Stimulated activated CD4-positive, alpha-beta T cell treated with anti-CD3 and anti-CD28 coated beads, Interleukin-12 subunit alpha, Interleukin-12 subunit beta, amount 100 ng/mL, for 4 hours (primary cell): ENCODE measurements at regions not wholly inside any gene's neighbourhood (a gene's known extent, or its start where the extent isn't known, plus 50 kb on each side); places are given as distances from the start of the nearest gene placed in this dataset.

Experiments used
- DNase-seq: peaks from one replicate; pipeline ENCODE4 v3.0.0-alpha.2; 2020

- DNase-seq, result no peak
Observed at GRCh38 chr3:127431066-127431465, 143.2 kb upstream of the PRR20G start.

- DNase-seq, result no peak
Observed at GRCh38 chr3:127428344-127428997, 140.6 kb upstream of the PRR20G start.

GRCh38 chr3:127427666-127428065, 139.8 kb upstream of the PRR20G start:
- DNase-seq, result no peak

GRCh38 chr3:127427156-127427555, 139.3 kb upstream of the PRR20G start:
- no peak for DNase-seq

- no peak for DNase-seq
Observed at GRCh38 chr3:127426444-127427153, 138.8 kb upstream of the PRR20G start.

DNA sequence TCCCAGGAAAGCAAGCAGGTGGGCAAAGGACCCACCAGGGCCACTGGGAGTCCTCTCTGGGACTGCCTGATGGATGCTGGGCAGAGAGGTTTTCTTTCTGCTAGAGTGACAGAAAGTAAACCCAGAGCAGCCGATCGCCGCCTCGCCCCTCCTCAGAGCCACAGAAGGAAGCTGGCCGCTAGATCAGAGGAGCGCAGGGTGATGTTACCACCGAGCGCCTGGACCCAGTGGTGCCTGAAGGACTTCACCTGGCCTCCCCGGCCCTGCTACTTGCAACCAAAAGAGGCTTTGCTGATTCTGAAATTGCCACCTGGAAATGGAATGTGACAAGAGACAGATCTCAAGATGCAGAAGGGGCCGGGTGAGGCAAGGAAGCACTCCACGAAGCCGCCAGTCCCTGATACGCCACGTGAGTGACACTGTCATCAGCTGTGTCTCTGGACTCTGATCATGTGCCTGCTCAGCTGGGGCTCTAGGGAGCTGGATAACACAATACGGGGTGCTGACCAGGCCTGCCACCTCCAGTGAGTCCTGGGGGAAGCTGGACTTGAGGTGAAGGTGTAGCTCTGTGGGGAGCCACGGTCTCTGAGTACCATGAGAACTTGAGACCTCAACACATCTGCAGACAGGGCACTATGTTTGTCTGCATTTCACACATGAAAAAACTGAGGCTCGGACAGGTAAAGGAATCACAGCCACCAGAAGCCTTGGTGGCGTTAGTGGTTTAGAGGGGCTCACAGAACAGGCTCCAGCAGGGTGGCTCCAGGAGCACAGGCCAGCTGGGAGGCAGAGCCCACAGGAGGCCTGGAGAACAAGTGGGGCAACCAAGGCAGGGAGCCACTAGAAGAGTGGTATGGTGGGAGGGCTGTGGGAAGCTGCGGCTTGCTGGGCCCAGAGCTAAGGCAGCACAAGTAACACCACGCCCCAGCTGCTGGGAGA, 137.9 kb upstream of the PRR20G start:
- no peak for DNase-seq

DNA sequence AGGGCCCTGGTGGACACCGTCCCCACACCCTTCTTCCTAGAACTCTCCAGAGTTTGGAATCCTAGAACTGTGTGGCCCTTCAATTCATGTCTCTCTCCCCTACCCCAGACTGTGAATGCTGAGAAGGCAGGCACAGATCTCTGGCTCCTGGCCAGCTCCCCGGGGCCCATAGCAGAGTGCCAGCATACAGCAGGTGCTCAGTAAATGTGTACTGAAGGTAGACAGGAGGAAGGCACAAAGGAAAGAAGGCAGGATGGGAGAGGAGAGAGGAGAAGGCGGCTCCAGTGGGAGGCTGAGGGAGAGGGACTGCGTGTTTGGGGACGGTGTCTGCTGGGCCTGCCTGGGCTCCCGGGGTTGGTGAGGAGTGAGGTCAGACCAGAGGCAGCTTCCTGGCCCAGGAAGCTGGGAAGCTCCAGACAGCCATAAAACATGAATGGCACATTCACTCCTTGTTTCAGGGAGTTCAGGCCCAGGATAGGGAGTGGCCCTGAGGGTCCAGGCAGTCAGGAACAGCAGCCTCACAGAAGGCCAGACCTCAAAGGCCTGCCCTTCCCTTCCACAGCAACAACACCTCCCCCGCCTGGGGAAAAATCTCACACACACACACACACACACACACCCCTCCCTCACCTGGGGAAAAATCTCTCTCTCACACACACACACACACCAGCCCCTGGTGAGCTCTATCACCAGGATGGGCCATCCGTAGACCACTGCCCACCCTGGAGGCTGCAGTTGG, 137.1 kb upstream of the PRR20G start:
- no peak for DNase-seq

DNA sequence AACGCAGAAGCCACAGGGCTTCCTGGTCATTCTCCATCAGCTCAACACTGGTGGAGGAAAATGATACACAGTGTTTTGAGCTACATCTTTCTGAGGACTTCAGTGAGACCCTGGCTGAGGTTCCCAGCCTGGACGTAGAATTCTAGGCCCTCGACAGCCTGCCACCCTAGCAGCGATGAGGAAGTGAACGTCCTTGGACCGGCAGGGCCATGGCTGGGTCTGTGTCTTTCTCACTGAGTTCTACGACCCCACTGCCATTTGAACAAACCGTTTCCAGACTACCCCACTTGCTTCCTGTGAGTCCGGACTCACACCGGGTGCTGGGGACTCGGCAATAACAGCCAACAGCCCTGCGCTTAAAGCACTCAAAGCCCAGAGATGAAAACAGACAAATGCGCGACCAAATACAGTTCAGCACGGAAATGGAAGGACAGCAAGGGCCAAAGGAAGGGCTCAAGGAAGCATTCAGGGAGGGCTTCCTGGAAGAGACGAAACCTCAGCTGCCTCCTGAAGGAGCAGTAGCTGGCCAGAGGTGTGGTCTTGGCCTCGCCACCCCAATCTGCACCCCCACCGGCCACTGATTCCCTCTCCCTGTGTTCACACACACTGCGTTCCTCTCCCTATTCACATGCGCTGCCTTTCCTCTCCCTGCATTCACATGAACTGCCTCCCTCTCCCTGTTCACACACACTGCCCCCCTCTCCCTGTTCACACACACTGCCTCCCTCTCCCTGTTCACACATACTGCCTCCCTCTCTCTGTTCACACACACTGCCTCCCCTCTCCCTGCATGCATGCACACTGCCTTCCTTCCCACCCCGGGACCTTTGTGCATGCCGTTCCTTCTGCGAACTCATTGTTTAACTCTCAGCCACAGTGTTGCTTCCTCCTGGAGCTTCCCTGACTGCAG, 136.3 kb upstream of the PRR20G start:
- DNase-seq, result no peak

DNA sequence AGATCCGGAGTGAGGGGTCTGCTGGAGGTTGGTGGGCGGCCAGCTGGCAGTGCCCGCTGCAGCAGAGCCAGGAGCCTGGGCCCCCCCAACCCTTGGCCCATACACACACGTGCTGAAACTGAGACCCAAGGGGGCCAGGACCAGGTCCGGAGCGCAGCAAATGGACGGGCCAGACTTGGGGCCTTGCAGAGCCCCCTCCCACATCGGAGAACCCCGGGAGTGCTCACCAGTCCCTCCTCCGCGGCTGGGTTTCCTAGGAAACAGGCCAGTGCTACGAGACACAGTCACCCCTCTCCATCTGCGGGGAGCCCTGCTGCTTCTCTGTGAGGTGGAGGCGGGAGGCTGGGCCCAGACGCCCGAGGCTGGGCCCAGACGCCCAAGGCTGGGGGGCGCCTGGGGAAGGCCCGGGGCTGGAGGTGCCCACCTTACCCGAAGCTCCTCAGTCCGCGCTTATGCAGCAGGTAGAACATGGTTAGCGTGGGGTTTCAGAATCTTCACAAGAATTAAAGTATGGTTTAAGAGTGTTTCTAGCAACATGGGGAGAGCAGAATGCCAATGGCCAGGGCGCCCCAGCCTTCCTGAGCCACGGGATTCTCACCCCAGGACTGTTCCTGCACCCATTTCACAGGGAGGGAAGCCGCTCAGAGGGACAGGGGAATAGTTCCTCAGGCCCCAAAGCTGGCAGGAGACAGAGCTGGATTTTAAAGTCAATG, 135.0 kb upstream of the PRR20G start:
- no peak for DNase-seq

- DNase-seq, result no peak
Observed at GRCh38 chr3:127421943-127422662, 134.3 kb upstream of the PRR20G start.

GRCh38 chr3:127420829-127421228, 133.0 kb upstream of the PRR20G start:
- DNase-seq, result no peak

GRCh38 chr3:127419641-127420553, 132.1 kb upstream of the PRR20G start:
- DNase-seq, result no peak

- DNase-seq, result no peak
Observed at GRCh38 chr3:127419182-127419581, 131.3 kb upstream of the PRR20G start.

GRCh38 chr3:127418560-127419147, 130.8 kb upstream of the PRR20G start:
- no peak for DNase-seq

GRCh38 chr3:127417709-127418559, 130.1 kb upstream of the PRR20G start:
- no peak for DNase-seq

GRCh38 chr3:127413871-127414270, 126.0 kb upstream of the PRR20G start:
- no peak for DNase-seq

GRCh38 chr3:127413318-127413673, 125.5 kb upstream of the PRR20G start:
- DNase-seq, result no peak
